Stimulated activated CD8-positive, alpha-beta memory T cell treated with anti-CD3 and anti-CD28 coated beads, Interleukin-12 subunit alpha, Interleukin-12 subunit beta, amount 100 ng/mL, for 24 hours (primary cell): ENCODE measurements at regions not wholly inside any gene's neighbourhood (a gene's known extent, or its start where the extent isn't known, plus 50 kb on each side); places are given as distances from the start of the nearest gene placed in this dataset.

Experiments
- DNase-seq: peaks from one replicate; pipeline ENCODE4 v3.0.0-alpha.2; 2020; ENCODE audit errors: extremely low read depth

DNA sequence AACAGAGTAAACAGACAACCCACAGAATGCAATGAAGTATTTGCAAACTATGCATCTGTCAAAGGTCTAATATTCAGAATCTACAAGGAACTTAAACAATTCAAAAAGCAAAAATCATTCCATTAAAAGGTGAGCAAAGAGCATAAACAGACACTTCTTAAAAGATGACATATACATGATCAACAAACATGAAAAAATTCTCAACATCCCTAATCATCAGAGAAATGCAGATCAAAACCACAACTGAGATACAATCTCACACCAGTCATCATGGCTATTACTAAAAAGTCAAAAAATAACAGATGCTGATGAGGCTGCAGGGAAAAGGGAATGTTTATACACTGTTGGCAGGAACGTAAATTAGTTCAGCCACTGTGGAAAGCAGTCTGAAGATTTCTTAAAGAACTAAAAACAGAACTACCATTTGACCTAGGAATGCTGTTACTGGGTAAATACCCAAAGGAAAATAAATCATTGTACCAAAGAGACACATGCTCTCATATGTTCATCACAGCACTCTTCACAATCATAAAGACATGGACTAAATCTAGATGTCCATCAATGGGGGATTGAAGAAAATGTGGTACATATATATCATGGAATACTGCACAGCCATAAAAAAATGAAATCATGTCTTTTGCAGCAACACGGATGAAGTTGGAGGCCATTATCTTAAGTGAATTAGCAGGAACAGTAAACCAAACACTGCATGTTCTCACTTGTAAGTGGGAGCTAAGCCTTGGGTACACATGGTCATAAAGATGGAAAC, 393.3 kb upstream of the CBLB start:
- DNase-seq: no peak

DNA sequence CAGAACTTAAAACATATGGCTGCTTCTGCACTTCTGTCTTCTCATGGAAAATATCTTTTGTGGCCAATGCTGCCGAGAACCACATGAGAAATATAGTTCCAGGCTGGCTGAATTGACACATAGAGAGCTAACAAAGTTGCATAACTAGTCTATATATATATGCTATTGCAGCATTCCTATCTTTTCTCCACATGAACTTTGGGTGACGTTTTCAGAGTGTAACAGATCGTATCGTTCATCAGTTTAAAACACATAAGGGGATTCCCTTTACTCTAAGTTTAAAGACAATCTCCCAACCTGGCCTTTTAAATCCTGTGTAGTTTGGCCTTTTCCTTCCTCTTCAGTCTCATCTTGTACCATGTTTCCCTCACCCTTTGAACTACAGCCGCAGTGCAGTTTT, 394.2 kb upstream of the CBLB start:
- no peak for DNase-seq

DNA sequence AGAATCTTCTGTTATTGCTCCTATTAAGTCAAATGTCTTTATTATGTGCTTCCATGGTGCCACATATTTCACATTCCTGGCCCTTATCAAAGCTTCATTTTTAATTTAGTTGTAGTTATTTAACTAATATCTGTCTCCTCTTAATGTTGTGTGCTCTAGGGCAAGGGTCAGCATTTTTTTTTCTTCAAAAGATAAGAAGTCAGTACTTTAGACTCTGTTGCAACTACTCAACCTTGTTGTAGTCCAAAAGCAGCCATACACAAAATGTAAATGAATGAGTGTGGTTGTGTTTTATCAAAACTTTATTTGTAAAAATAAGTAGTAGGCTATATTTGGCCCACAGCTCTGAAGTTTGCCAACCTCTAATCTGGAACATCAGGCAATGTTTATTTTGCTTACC, 394.7 kb upstream of the CBLB start:
- no peak for DNase-seq

DNA sequence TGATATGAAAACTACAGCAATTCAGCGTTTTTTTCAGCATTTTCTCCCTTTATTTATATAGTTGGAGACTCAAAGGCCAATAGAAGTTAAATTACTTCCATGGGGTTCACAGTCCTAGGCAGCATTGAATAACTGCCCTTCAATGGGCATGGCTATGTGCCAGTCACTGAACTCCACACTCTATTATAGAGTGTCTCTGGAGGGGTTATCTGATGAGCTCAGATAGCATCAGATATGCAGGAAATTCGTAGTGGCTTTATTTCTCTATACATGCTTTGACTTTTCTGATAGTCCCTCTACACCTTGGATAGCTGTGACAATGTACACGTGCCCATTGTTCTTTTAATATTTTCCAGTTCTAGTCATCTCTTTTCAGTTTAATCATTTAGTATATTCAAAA, 396.9 kb upstream of the CBLB start:
- DNase-seq: no peak

DNA sequence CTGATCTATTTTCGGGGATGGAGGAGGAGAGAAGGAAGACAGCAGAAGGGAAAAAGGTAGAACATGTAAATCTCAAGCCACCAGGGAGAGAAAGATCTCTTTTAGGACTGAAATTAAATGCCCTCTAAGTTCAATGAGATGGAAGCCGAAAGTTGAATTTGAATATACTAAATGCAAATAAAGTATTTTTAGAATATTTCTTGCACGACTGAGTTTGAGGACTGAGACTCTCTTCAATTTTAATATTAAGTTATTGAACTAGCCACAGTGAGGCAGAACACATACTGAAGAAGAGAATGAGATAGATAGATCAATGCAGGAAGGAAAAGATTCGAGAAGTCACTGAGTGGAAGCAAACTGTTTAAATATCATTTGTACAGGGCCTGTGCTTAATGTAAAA, 399.9 kb upstream of the CBLB start:
- no peak for DNase-seq

DNA sequence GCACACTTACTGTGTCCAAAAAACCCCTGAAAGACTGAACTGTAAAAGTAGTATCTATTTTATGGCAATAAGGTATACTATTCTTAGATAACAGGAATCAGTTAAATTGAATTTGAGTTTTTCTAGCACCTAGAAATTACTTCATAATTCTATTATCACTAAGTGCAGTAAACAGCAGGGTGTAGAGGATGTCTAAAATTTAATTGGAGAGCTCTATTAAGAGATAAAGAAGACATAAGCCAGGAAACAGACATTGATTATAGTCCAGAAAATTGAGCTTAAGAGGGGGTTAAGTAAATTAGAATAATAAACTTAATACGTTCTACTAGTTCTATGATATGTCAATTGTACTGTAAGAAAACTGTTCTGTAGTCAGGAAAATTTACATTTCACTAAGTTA, 403.5 kb upstream of the CBLB start:
- no peak for DNase-seq

DNA sequence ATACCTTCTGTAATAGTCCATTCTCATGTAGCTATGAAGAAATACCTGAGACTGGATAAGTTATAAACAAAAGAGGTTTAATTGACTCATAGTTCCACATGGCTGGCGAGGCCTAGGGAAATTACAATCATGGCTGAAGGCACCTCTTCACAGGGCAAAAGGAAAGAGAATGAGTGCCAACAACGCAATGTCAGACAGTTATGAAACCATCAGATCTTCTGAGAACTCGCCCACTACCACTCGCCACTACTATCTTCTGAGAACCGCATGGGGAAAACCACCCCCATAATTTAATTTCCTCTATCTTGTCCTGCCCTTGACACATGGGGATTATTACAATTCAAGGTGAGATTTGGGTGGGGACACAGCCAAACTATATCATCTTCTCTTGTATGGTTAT, 406.8 kb upstream of the CBLB start:
- DNase-seq: no peak

DNA sequence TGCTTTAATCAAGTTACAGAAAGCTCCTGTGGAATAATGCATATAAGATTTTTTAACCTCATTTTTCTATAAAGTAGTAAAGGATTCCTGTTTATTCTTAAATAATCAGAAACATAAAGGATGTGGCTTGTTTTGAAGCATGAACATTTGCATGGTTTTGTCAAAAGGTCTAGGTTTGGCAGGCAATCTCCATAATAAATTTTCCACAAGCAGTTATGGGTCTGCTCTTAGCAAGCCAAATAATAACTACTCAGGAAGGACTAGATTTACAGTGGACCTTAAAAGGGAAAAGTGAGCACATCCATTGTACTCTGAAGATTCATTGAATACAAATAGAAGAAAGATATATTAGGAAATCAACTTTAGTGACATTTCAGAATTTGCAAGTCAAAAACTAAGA, 407.3 kb upstream of the CBLB start:
- DNase-seq: no peak

DNA sequence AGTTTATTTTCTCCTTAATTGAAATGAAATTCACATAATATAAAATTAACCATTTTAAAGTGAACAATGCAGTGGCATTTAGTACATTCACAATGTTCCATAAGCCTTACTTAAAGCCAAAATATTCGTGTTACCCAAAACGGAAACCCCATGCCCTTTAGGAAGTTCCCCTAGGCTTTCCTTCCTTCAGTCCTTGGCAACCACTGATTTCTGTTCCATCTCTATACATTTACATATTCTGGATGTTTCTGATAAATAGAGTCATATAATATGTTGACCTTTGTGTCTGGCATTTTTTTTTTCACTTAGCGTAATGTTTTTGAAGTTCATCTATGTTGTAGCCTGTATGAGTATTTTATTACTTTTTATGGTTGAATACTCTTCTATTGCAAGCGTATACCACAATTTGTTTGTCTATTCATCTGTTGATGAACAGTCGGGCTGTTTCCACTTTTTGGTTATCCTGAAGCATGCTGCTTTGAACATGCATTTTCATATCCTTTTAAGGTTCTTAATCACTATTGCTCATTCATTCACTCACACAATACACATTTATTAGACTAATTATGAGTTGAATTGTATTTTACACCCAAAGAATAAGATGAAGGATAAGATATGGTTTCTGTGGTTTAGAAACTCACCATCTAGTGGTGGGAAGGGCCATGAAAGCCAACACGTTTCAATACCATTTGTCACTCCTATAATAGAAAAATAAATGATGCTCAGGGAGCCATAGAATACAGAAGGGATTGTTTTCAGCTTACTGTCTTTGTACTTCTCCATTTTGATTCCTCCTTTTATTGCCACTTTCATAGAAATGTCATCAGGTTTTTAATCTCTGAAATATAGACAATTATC, 408.2 kb upstream of the CBLB start:
- no peak for DNase-seq

DNA sequence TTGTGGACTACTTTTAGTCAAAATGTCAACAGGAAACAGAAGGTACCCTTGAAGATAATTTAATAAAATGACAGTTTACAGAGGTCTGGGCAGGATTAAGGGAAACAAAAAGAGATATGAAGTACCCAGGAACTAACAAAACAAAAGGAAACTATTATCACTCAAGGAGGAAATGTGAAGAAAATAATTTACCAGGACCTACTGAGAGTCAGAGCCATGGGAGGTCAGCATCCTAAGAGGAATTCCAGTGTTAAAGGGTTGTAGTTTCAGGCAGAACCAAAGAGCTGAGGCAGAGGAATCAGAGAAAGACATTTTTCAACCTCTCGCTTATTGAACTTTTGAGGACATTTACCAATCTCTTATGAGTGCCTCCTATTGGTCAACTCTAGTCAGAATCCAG, 408.9 kb upstream of the CBLB start:
- no peak for DNase-seq

DNA sequence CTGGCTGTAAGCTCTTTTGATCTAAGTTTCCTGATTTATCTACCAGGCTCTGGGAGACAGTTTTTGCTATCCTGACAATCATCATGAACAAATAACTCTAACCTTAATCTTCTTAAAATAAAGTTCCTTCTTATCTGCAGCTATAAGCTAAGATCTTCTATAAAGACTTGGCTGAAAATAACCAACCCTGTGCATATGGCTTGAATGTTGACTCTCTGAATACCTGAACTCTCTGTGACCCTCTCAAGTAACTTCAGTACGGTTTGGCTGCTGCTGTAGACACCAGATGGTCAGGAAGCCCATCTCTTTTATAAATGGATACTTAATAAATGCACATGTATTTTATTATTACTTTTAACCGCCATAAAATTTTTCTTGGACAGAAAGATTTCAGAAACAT, 412.4 kb upstream of the CBLB start:
- DNase-seq: no peak

DNA sequence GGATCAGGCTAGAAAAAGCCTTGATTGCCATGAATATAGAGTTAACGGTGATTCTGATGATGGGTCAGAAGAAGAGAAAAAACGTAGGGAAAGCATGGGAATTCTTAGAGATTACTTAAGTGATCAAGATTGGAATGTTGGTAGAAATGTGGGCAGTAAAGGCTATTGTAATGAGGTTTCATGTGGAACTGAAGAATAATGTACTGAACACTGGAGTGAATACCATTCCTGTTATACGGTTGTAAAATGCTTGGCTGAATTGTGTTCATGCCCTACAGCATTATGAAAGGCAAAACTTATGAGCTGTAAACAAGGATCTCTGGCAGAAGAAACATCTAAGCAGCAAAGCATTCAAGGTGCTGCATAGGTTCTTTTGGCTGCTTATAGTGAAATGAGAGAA, 414.1 kb upstream of the CBLB start:
- no peak for DNase-seq

DNA sequence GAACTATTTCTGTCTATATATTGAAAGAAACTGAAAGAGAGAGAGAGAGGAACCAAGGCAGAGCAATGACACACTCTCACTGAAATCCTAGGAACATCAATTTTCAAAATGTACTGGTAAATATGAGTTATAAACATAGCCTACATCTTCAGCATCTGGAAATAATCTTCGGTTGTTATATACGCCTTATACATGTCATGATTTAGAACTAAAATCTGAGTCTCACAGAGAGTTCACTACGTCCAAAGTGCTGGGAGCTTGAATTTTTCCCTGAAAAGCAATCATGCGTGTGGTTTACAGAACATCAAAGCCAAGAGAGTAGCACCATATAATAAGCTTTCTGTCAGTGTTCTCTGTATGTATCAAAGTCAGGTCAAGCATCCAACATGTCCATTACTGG, 420.0 kb upstream of the CBLB start:
- DNase-seq: no peak

DNA sequence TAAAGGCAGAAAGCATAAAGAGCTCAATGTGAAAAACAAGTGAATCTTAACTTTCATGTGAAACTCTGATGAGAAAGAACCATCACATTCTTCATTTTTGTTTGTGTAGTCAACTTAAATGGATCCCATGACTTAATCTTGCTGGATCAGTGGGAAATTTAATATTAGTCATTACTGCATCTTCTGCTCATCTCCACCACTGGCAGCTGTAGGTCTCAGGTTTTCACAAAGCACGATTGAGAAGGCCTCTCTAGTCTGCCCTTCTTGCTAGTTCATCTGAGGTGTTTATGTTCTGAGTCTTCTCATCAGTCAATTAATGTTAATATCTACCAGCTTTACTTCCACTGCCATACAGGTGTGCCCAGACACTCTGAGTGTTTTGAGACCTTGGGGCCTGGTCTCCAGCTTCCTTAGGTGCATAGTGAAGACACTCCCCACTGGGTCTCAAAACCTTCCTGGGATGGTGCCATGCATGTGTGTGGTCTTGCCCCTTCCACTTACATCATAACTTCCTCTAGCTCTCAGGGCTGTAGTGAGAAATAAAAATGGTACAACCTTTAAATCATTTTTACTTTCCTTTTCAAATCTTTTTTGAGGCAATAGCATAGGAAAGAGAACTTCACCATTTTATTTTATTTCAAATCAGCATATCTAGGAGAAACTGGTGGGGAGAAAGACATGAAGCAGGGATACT, 421.6 kb upstream of the CBLB start:
- DNase-seq: no peak

DNA sequence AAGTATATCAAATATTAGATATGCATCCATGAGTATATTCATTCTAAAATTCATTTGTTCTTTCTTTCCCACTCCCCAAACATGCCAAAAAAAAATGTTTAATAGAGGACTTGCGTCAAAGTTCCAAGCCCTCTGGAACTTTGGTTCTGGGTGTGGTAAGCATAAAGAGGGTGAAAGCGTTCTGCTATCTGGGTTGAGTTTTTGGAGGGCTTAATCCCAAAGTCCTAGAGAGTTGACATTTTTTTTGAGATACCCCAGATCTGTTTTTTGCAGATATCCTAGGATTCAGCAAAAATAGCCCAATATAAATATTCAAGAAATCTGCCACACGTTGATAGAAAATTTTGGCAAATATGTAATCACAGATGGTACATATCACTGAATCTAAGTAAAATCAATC, 424.3 kb upstream of the CBLB start:
- DNase-seq: no peak

DNA sequence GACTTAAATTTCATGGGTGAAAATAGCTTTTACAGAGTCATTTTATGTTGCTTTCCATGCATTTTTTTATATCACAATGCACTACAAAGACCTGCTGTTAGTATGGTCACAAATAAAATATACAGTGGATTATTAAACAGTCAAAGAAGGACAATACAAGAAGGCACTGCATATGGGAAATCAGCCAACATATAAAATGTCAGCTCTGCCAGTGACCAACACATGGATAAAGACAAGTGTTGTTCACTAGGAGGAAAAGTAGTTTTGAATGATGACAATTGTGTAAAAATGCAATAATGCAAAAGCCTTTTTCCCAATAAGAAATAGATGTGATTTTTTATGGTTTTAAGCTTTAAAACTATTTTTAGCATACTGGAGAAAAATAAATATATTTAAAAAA, 425.3 kb upstream of the CBLB start:
- no peak for DNase-seq

DNA sequence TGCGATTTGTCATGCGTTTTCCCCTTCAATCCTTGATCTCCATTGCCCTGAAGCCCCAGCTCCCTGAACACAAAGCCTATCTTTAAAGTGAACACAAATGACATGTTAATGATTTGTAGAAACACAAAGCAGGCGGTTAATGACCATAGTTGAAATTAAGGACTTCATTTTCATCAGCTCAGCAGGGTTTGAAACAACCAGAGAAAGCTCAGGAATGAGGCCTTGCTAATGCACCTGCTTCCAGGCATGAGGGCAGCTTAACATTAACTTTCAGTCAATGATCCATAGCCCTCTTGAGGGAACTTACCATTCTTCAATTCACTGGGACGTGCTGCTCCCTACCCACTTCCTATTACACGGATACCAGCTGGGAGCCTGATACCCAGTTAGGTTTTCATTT, 427.2 kb upstream of the CBLB start:
- no peak for DNase-seq

DNA sequence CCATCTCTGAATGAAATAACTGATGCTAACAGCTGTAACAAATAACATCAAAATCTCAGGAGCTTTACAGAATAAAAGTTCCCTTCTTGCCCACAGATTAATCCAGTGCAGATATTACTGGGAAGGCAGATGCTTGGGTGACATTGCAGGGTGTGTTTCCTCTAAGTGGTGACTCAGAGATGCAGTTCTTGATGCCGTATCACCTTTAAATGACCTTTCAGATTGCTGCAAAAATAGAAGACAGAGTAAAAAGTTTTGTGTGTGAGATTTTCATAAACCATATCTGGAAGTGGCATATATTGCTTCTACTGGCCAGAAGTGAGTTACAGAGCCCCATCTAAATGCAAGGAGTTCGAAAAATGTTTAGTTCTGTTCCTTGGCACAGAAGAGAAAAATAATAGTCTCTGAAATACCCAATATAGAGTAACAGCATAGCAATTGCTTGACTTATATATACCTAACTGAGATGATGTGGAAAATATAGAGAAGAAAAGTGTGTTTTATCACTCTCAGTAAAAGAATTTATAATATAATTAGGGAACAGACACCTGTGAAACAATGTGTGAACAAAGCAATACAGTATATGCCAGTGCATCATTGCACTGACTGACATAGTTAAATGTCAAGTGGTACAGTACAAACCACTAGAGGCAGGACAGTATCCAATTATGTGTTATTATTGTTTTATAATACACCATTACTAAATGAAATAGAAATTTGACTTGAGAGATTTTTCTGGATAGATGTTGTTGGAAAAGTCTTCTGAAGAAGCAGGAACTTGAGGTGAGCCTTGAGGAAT, 430.7 kb upstream of the CBLB start:
- DNase-seq: no peak

DNA sequence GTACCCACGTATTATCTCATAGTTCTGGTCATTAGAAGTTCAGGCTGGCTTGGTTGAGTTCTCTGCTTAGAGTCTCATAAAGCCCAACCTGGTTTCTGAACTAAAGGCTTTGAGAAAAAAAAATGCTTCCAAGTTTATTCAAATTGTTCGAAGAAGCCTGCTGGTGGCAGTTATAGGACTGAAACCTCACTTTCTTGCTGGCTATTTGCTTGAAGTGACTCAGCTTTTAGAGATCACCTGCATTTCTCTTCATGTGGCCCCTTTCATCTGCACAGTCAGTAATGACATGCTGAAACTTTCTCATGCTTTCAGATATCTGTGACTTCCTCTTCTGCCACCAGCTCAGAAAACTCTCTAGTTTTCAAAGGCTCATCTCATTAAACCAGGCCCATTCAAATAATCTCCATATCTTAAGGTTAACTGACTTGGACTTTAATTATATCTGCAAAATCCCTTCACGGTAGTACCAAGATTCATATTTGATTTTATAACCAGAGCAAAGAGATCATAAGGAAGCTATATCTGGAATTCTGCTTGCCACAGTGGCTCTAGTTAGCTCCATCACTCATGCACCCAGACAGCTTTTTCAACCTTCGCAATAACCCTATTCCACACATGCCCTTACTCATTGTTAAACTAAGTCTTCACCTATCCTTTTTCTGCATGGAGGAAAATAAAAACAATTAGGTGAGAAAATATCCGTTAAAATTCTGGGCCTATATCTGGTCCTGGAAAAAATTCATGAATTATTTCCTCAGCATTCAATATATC, 433.8 kb upstream of the CBLB start:
- no peak for DNase-seq

DNA sequence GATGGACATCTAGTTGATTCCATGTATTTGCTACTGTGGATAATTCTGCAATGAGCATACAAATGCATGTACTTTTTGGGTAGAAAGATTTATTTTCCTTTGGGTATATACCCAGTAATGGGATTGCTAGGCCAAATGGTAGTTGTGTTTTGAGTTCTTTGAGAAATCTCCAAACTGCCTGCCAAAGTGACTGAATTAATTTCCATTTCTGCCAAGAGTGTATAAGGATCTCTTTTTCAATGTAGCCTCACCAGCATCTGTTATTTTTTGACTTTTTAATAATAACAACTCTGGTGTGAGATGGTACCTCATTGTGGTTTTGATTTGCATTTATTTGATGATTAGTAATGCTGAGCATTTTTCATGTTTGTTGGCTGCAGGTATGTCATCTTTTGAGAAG, 435.0 kb upstream of the CBLB start:
- DNase-seq: no peak

DNA sequence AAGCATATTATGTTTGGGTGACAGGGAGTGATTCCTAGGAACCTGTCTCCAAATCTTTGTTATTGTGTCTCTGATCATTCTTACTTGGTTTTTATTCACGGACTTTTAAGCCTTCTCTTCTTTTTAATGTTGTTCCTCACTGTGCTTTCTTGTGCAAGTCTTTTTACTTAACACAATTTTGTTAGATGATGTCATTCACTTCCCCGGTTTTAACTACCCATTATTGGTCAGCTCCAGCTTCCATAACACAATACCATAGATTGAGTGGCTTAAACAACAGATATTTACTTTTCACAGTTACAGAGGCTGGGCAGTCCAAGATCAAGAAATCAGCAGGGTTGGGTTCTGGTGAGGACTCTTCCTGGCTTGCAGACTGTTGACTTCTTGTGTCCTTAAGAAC, 436.3 kb upstream of the CBLB start:
- DNase-seq: no peak
